HG02938 (cell line): ENCODE measurements at regions not wholly inside any gene's neighbourhood (a gene's known extent, or its start where the extent isn't known, plus 50 kb on each side); places are given as distances from the start of the nearest gene placed in this dataset.
A peak's percentile ranks its signal among the peaks of the same experiment; 100 is the strongest.
"Not testable (repeated sequence)": the region's sequence is repeated elsewhere in the genome, so short reads cannot be mapped to it uniquely, and the experiment has no call there.

Source experiments
- ATAC-seq: cut with Tn5 transposase; IDR thresholded peaks from one replicate; pipeline ENCODE4 v1.9.1; 2021; ENCODE audit warnings: mild to moderate bottlenecking, moderate library complexity; ENCODE audit not compliant: unreplicated experiment

- ATAC-seq = not testable (repeated sequence)
These were observed 307.3 kb upstream of the CHRNA7 start for GRCh38 chr15:31723019-31723418.

- not testable (repeated sequence) for ATAC-seq
These were observed 305.4 kb upstream of the CHRNA7 start for GRCh38 chr15:31724903-31725302.

- not testable (repeated sequence) for ATAC-seq
These were observed 304.7 kb upstream of the CHRNA7 start for GRCh38 chr15:31725619-31726018.

GRCh38 chr15:31727612-31728011 lies 302.7 kb upstream of the CHRNA7 start:
- no peak for ATAC-seq

- no peak for ATAC-seq
These were observed 297.6 kb upstream of the CHRNA7 start for GRCh38 chr15:31732726-31733125.

- no peak for ATAC-seq
These were observed 296.9 kb upstream of the CHRNA7 start for GRCh38 chr15:31733424-31733823.

- no peak for ATAC-seq
These were observed 290.1 kb upstream of the CHRNA7 start for GRCh38 chr15:31740203-31740602.

GRCh38 chr15:31745841-31746240 lies 284.5 kb upstream of the CHRNA7 start:
- ATAC-seq = no peak

GRCh38 chr15:31752065-31752762 lies 278.1 kb upstream of the CHRNA7 start:
- no peak for ATAC-seq

GRCh38 chr15:31752905-31753304 lies 277.4 kb upstream of the CHRNA7 start:
- ATAC-seq = no peak

GRCh38 chr15:31758126-31758525 lies 272.2 kb upstream of the CHRNA7 start:
- ATAC-seq = no peak

- ATAC-seq = no peak
These were observed 262.3 kb upstream of the CHRNA7 start for GRCh38 chr15:31768055-31768454.

GRCh38 chr15:31774045-31774444 lies 256.3 kb upstream of the CHRNA7 start:
- ATAC-seq = no peak

GRCh38 chr15:31776039-31776438 lies 254.3 kb upstream of the CHRNA7 start:
- ATAC-seq = no peak

- ATAC-seq = no peak
These were observed 249.1 kb upstream of the CHRNA7 start for GRCh38 chr15:31781261-31781660.

GRCh38 chr15:31782016-31782783 lies 248.1 kb upstream of the CHRNA7 start:
- ATAC-seq = no peak

GRCh38 chr15:31782951-31783350 lies 247.4 kb upstream of the CHRNA7 start:
- ATAC-seq = no peak

- no peak for ATAC-seq
These were observed 244.0 kb upstream of the CHRNA7 start for GRCh38 chr15:31786360-31786759.

- no peak for ATAC-seq
These were observed 242.2 kb upstream of the CHRNA7 start for GRCh38 chr15:31788104-31788503.

GRCh38 chr15:31792611-31793199 lies 237.6 kb upstream of the CHRNA7 start:
- ATAC-seq = no peak

GRCh38 chr15:31799319-31799714 lies 231.0 kb upstream of the CHRNA7 start:
- no peak for ATAC-seq

- peak; percentile 80 for ATAC-seq
These were observed 230.5 kb upstream of the CHRNA7 start for GRCh38 chr15:31799715-31800321.
